B cell (primary cell): ENCODE measurements at regions not wholly inside any gene's neighbourhood (a gene's known extent, or its start where the extent isn't known, plus 50 kb on each side); places are given as distances from the start of the nearest gene placed in this dataset.

Source experiments
- ATAC-seq: fragments of 200-7000 bp; cut with Tn5 transposase; one replicate; pipeline ENCODE4 v1.10.0; 2021; ENCODE audit warnings: low read depth, mild to moderate bottlenecking, moderate number of reproducible peaks, moderate library complexity
- CTCF ChIA-PET: fragments of 350-600 bp; sonication (Branson Sonifier 250); formaldehyde crosslinking; loops from one replicate; lab custom pipeline; 2021; ENCODE audit warnings: antibody characterized with exemption, inconsistent platforms; lab: Charles Lee
- POLR2A ChIA-PET: fragments of 350-600 bp; sonication (Branson Sonifier 250); formaldehyde crosslinking; loops from one replicate; lab custom pipeline; 2021; ENCODE audit warnings: antibody characterized with exemption; lab: Charles Lee
- DNase-seq: peaks from one replicate; pipeline ENCODE4 v3.0.0; 2013
- H2AFZ ChIP-seq: 2 replicates; pipeline ENCODE4 v1.6.1; 2012; ENCODE audit warnings: mild to moderate bottlenecking, low read depth, low read length; ENCODE audit not compliant: insufficient read depth, poor library complexity, severe bottlenecking
- H3K27ac ChIP-seq, 2 donors: 1 replicate in 1 of 2; 2 replicates in 1 of 2; pipeline ENCODE4 v1.5.1; 2012 to 2013; ENCODE audit warnings: low read length in 2 of 2, mild to moderate bottlenecking in 2 of 2, moderate library complexity in 1 of 2
- H3K27me3 ChIP-seq, 4 experiments: fragments of 200-600 bp in 1 of 4; sonication (generic) in 1 of 4; replicated peaks in 1 of 4; 1 replicate in 2 of 4; 2 replicates in 2 of 4; pipeline versions ENCODE4 v1.6.1 to v1.7.0; 2013 to 2016; ENCODE audit warnings: low read length in 3 of 4, mild to moderate bottlenecking in 2 of 4, mixed read lengths in 1 of 4, moderate library complexity in 1 of 4; ENCODE audit not compliant: insufficient read depth in 4 of 4, control insufficient read depth in 3 of 4; ENCODE audit errors: control extremely low read depth in 1 of 4
- H3K36me3 ChIP-seq, 2 experiments: replicated peaks in 1 of 2; 1 replicate in 1 of 2; 2 replicates in 1 of 2; pipeline versions ENCODE4 v1.6.1 to v1.7.1; 2013; ENCODE audit warnings: low read length in 1 of 2; ENCODE audit not compliant: insufficient read depth in 2 of 2, control insufficient read depth in 1 of 2; ENCODE audit errors: control extremely low read depth in 1 of 2, extremely low read depth in 1 of 2
- H3K4me1 ChIP-seq, 2 donors: fragments of 200-600 bp in 1 of 2; sonication (generic) in 1 of 2; 1 replicate in 1 of 2; 2 replicates in 1 of 2; pipeline versions ENCODE4 v1.5.1 to v1.6.1; 2013 to 2017; ENCODE audit warnings: low read length in 2 of 2; ENCODE audit not compliant: control insufficient read depth in 2 of 2, insufficient read depth in 2 of 2
- H3K4me2 ChIP-seq: replicated peaks from 2 replicates; pipeline ENCODE3; 2012; ENCODE audit warnings: mild to moderate bottlenecking, low read depth, low read length; ENCODE audit not compliant: poor library complexity, severe bottlenecking
- H3K4me3 ChIP-seq, 5 experiments: fragments of 200-600 bp in 1 of 5; sonication (generic) in 1 of 5; 1 replicate in 3 of 5; 2 replicates in 2 of 5; pipeline versions ENCODE4 v1.5.1 to v1.7.0; 2011 to 2016; ENCODE audit warnings: low read length in 4 of 5, mild to moderate bottlenecking in 4 of 5, low read depth in 2 of 5, control low read depth in 1 of 5, moderate library complexity in 1 of 5; ENCODE audit not compliant: insufficient read depth in 1 of 5; ENCODE audit errors: control extremely low read depth in 1 of 5, extremely low read depth in 1 of 5
- H3K79me2 ChIP-seq: fragments of 200-600 bp; sonication (generic); one replicate; pipeline ENCODE4 v1.6.0; 2016; ENCODE audit warnings: low read length; ENCODE audit not compliant: control insufficient read depth, insufficient read depth
- H3K9ac ChIP-seq: fragments of 200-600 bp; sonication (generic); 2 replicates; pipeline ENCODE4 v1.6.1; 2017; ENCODE audit warnings: mild to moderate bottlenecking, low read length, moderate library complexity
- H3K9me3 ChIP-seq, 3 donors: one replicate each; pipeline versions ENCODE4 v1.6.1 to v1.7.1; 2013; ENCODE audit warnings: low read length in 2 of 3; ENCODE audit not compliant: control insufficient read depth in 2 of 3, insufficient read depth in 1 of 3; ENCODE audit errors: control extremely low read depth in 1 of 3
- H4K20me1 ChIP-seq: 2 replicates; pipeline ENCODE4 v1.6.0; 2012; ENCODE audit warnings: mild to moderate bottlenecking, low read length; ENCODE audit not compliant: insufficient read depth, control insufficient read depth, poor library complexity, severe bottlenecking
- H3K27ac Mint-ChIP-seq: one replicate; pipeline ENCODE4 v1.8.0; 2021; ENCODE audit warnings: mixed read lengths
- H3K27me3 Mint-ChIP-seq: one replicate; pipeline ENCODE4 v1.8.0; 2021; ENCODE audit warnings: mixed read lengths
- H3K4me1 Mint-ChIP-seq: one replicate; pipeline ENCODE4 v1.8.0; 2021; ENCODE audit warnings: mixed read lengths
- H3K4me3 Mint-ChIP-seq: one replicate; pipeline ENCODE4 v1.8.0; 2021; ENCODE audit warnings: mixed read lengths
- H3K9me3 Mint-ChIP-seq: one replicate; pipeline ENCODE4 v1.8.0; 2022; ENCODE audit warnings: mixed read lengths; ENCODE audit not compliant: insufficient read depth
- EZH2 ChIP-seq: IDR thresholded peaks from 2 replicates; pipeline ENCODE4 v1.6.1; 2012; ENCODE audit warnings: borderline replicate concordance, low read depth, mild to moderate bottlenecking, moderate library complexity, low read length; ENCODE audit not compliant: insufficient read depth, poor library complexity, severe bottlenecking
- WGBS: methylation state at CpG from one replicate; pipeline ENCODE4 v1.1.5; 2013; ENCODE audit warnings: missing lambda C conversion rate; ENCODE audit not compliant: insufficient coverage; 5-methylcytosine and 5-hydroxymethylcytosine counted together
- intact Hi-C: fragments of 100-400 bp; cut with micrococcal nuclease; formaldehyde crosslinking; loops from one replicate; pipeline ENCODE4 v1.10.0; 2022
- TF ChIP-seq, protein P1 (sequence below): fragments of 200-600 bp; IDR thresholded peaks from one replicate; pipeline ENCODE4 v1.8.0; 2022; ENCODE audit warnings: antibody characterized with exemption, mild to moderate bottlenecking

GRCh38 chr3:109696932-109697331 lies 359.6 kb upstream of the DPPA4 start:
- ChIA-PET CTCF (no interaction called here), POLR2A (no interaction called here)
- TF ChIP-seq, protein P1, sequence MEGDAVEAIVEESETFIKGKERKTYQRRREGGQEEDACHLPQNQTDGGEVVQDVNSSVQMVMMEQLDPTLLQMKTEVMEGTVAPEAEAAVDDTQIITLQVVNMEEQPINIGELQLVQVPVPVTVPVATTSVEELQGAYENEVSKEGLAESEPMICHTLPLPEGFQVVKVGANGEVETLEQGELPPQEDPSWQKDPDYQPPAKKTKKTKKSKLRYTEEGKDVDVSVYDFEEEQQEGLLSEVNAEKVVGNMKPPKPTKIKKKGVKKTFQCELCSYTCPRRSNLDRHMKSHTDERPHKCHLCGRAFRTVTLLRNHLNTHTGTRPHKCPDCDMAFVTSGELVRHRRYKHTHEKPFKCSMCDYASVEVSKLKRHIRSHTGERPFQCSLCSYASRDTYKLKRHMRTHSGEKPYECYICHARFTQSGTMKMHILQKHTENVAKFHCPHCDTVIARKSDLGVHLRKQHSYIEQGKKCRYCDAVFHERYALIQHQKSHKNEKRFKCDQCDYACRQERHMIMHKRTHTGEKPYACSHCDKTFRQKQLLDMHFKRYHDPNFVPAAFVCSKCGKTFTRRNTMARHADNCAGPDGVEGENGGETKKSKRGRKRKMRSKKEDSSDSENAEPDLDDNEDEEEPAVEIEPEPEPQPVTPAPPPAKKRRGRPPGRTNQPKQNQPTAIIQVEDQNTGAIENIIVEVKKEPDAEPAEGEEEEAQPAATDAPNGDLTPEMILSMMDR: no peak
- TF ChIP-seq EZH2: no peak
- H2AFZ ChIP-seq: no peak overlapping the region
- H3K27me3 ChIP-seq: no peaks in the 10 kb centered on the region
- no peaks in the 10 kb centered on the region for H3K79me2 ChIP-seq
- Mint-ChIP-seq H3K4me3 (no peak overlapping the region), H3K27me3 (no peaks in the 10 kb centered on the region), H3K27ac (no peak overlapping the region), H3K9me3 (peaks cover 4% of the 10 kb centered on the region), H3K4me1 (no peaks in the 10 kb centered on the region)
- no peak overlapping the region for H3K4me3 ChIP-seq
- no peaks in the 10 kb centered on the region for H3K4me1 ChIP-seq
- H3K27ac ChIP-seq: no peak overlapping the region
- H3K36me3 ChIP-seq: no peaks in the 10 kb centered on the region
- intact Hi-C loops: no loop called here
- peaks cover 0 to 12% (median 8%) of the 10 kb centered on the region in 3 donors for H3K9me3 ChIP-seq
- H4K20me1 ChIP-seq: no peaks in the 10 kb centered on the region
- H3K9ac ChIP-seq: no peak overlapping the region
- ATAC-seq (no peak), DNase-seq (no peak)
- H3K4me2 ChIP-seq: no peak overlapping the region

GRCh38 chr3:109702252-109702651 lies 364.9 kb upstream of the DPPA4 start:
- Histone ChIP-seq H3K4me1 (no peaks in the 10 kb centered on the region), H3K79me2 (no peaks in the 10 kb centered on the region), H3K27ac (no peak overlapping the region), H3K9ac (no peak overlapping the region), H3K36me3 (no peaks in the 10 kb centered on the region), H3K27me3 (no peaks in the 10 kb centered on the region), H4K20me1 (no peaks in the 10 kb centered on the region), H3K9me3 (no peaks in the 10 kb centered on the region), H3K4me2 (no peak overlapping the region), H3K4me3 (no peak overlapping the region), H2AFZ (no peak overlapping the region)
- WGBS: no CpG with 5 or more reads among the region's 1 CpG
- no peaks in the 10 kb centered on the region for H3K9me3 Mint-ChIP-seq
- no peak for DNase-seq
- no peak overlapping the region for H3K27ac Mint-ChIP-seq
- H3K27me3 Mint-ChIP-seq: no peaks in the 10 kb centered on the region
- ChIA-PET POLR2A (no interaction called here), CTCF (no interaction called here)
- ATAC-seq: no peak
- H3K4me3 Mint-ChIP-seq: no peak overlapping the region
- intact Hi-C loops: no loop called here
- no peaks in the 10 kb centered on the region for H3K4me1 Mint-ChIP-seq
- TF ChIP-seq, protein P1: no peak
- TF ChIP-seq EZH2: no peak
